NCI-H748 (cell line): ENCODE measurements at regions not wholly inside any gene's neighbourhood (a gene's known extent, or its start where the extent isn't known, plus 50 kb on each side); places are given as distances from the start of the nearest gene placed in this dataset.
A peak's percentile ranks its signal among the peaks of the same experiment; 100 is the strongest.
"Not testable (repeated sequence)": the region's sequence is repeated elsewhere in the genome, so short reads cannot be mapped to it uniquely, and the experiment has no call there.

ENCODE experiments used
- DNase-seq: peaks from one replicate; lab custom pipeline; 2025; ENCODE audit not compliant: unreplicated experiment; lab: John Stamatoyannopoulos, UW

GRCh38 chr4:154907345-154908045, 126.4 kb downstream of the RBM46 start:
- DNase-seq, result not testable (repeated sequence)

GRCh38 chr4:154908168-154908567, 127.1 kb downstream of the RBM46 start:
- DNase-seq, result no peak

- peak; percentile 5 for DNase-seq
Measured at GRCh38 chr4:154911097-154911496, 130.0 kb downstream of the RBM46 start.

GRCh38 chr4:154911608-154912098, 130.6 kb downstream of the RBM46 start:
- no peak for DNase-seq

- DNase-seq, result no peak
Measured at GRCh38 chr4:154916068-154916467, 135.0 kb downstream of the RBM46 start.

GRCh38 chr4:154927126-154927680, 146.1 kb downstream of the RBM46 start:
- DNase-seq, result no peak

- peak; percentile 43 for DNase-seq
Measured at GRCh38 chr4:154928640-154929257, 147.7 kb downstream of the RBM46 start.

- DNase-seq, result no peak
Measured at GRCh38 chr4:154936873-154937272, 155.8 kb downstream of the RBM46 start.

- DNase-seq, result no peak
Measured at GRCh38 chr4:154939851-154940250, 158.8 kb downstream of the RBM46 start.

GRCh38 chr4:154942176-154942575, 161.1 kb downstream of the RBM46 start:
- DNase-seq, result no peak

- no peak for DNase-seq
Measured at GRCh38 chr4:154944996-154945395, 163.9 kb downstream of the RBM46 start.

GRCh38 chr4:154946113-154946512, 165.0 kb downstream of the RBM46 start:
- no peak for DNase-seq

- DNase-seq, result no peak
Measured at GRCh38 chr4:154953691-154954090, 172.6 kb downstream of the RBM46 start.

GRCh38 chr4:154954117-154954516, 173.0 kb downstream of the RBM46 start:
- no peak for DNase-seq

- no peak for DNase-seq
Measured at GRCh38 chr4:154958121-154958520, 177.0 kb downstream of the RBM46 start.

- DNase-seq, result no peak
Measured at GRCh38 chr4:154958621-154959358, 177.7 kb downstream of the RBM46 start.

GRCh38 chr4:154959756-154960155, 178.7 kb downstream of the RBM46 start:
- no peak for DNase-seq

- no peak for DNase-seq
Measured at GRCh38 chr4:154960476-154960875, 179.4 kb downstream of the RBM46 start.

- no peak for DNase-seq
Measured at GRCh38 chr4:154961263-154961662, 180.2 kb downstream of the RBM46 start.

GRCh38 chr4:154973244-154974035, 192.4 kb downstream of the RBM46 start:
- DNase-seq, result no peak

- DNase-seq, result no peak
Measured at GRCh38 chr4:154977228-154977627, 196.2 kb downstream of the RBM46 start.
